ENCODE measurements at regions not wholly inside any gene's neighbourhood (a gene's known extent, or its start where the extent isn't known, plus 50 kb on each side); places are given as distances from the start of the nearest gene placed in this dataset.

DNA sequence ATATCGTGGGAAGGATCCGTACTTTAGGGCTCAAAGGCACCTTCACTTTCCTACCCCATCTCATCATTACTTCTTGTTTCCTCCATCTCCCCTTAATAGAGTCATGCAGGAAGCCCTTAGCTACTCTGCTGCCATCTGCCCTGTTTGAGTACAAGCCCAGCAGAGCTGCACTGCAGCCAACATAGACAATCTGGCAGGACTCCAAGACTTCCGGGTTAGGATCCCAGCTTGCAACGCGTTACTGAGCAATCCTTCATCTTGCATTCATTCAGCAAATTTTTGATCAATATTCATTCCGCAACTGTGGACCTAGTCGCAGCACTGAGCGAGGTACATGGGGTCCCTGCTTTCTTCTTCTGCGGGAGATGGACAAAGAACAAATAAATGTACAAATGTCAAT, 344.9 kb downstream of the BCOR start:
- Histone ChIP-seq H2BK20ac (ENCODE audit: low read depth, low read length, poor library complexity, severe bottlenecking) (no peak overlapping the region), H4K20me1 (ENCODE audit: control insufficient read depth, insufficient read depth, insufficient read length) (no peaks in the 10 kb centered on the region), H2BK12ac (ENCODE audit: insufficient read length, low read depth, low read length) (no peak overlapping the region), H3K23me2 (ENCODE audit: insufficient read length, low read depth, low read length, poor library complexity, severe bottlenecking) (no peaks in the 10 kb centered on the region), H2AK5ac (ENCODE audit: insufficient read length, low read length) (no peak overlapping the region), H3T11ph (ENCODE audit: low read length) (no peak overlapping the region), H3K56ac (ENCODE audit: insufficient read length, low read depth, low read length) (no peak overlapping the region), H2BK15ac (ENCODE audit: low read depth, low read length) (no peak overlapping the region), H2BK120ac (ENCODE audit: low read depth, low read length, poor library complexity, severe bottlenecking) (no peak overlapping the region), H3K4ac (ENCODE audit: low read depth, low read length) (no peak overlapping the region), H3K23ac (ENCODE audit: insufficient read length, low read depth, low read length) (no peak overlapping the region), H3K27me3 (ENCODE audit: insufficient read depth, low read length) (no peaks in the 10 kb centered on the region), H3K9me3 (ENCODE audit: control insufficient read depth, low read depth, low read length) (no peaks in the 10 kb centered on the region), H3K18ac (ENCODE audit: insufficient read length, low read depth, low read length) (no peak overlapping the region), H3K4me2 (ENCODE audit: insufficient read depth, insufficient read length, low read length) (no peak overlapping the region), H3K9ac (ENCODE audit: extremely low read depth, insufficient read length, low read length) (no peak overlapping the region), H4K5ac (ENCODE audit: insufficient read length, low read depth, low read length) (no peak overlapping the region), H2AFZ (ENCODE audit: low read length) (no peak overlapping the region), H3K4me1 (ENCODE audit: insufficient read depth, low read length) (no peaks in the 10 kb centered on the region; the same call in 1 of the 2 replicates), H3K14ac (ENCODE audit: insufficient read depth, low read length) (no peak overlapping the region), H3K79me2 (ENCODE audit: insufficient read depth, low read length) (no peaks in the 10 kb centered on the region), H4K8ac (replicated peaks; ENCODE audit: insufficient read length, low read depth, low read length) (no peak overlapping the region), H3K79me1 (ENCODE audit: insufficient read depth, low read depth, low read length, poor library complexity, severe bottlenecking) (no peaks in the 10 kb centered on the region), H3K27ac (ENCODE audit: insufficient read length, low read depth, low read length) (no peak overlapping the region), H4K91ac (ENCODE audit: insufficient read length, low read depth, low read length) (no peak overlapping the region), H2BK5ac (ENCODE audit: insufficient read length, low read length) (no peak overlapping the region)
- Mint-ChIP-seq H3K4me3 (no peak overlapping the region), H3K4me1 (peaks cover 7 to 10% of the 10 kb centered on the region in 2 experiments), H3K27ac (no peak overlapping the region), H3K36me3 (ENCODE audit: insufficient read depth in 1 of 3, low read depth in 3 of 3) (peaks cover 4 to 5% (median 5%) of the 10 kb centered on the region in 3 experiments; a peak in 5 of 7 replicates), H3K9me3 (peaks cover 60 to 67% of the 10 kb centered on the region in 2 experiments), H3K27me3 (ENCODE audit: low read depth) (peaks cover 2% of the 10 kb centered on the region)
- no CpG with 5 or more reads among the region's 9 CpGs for WGBS (ENCODE audit: extremely low coverage, insufficient read length, low lambda C conversion rate)
- TF ChIP-seq, protein P1, sequence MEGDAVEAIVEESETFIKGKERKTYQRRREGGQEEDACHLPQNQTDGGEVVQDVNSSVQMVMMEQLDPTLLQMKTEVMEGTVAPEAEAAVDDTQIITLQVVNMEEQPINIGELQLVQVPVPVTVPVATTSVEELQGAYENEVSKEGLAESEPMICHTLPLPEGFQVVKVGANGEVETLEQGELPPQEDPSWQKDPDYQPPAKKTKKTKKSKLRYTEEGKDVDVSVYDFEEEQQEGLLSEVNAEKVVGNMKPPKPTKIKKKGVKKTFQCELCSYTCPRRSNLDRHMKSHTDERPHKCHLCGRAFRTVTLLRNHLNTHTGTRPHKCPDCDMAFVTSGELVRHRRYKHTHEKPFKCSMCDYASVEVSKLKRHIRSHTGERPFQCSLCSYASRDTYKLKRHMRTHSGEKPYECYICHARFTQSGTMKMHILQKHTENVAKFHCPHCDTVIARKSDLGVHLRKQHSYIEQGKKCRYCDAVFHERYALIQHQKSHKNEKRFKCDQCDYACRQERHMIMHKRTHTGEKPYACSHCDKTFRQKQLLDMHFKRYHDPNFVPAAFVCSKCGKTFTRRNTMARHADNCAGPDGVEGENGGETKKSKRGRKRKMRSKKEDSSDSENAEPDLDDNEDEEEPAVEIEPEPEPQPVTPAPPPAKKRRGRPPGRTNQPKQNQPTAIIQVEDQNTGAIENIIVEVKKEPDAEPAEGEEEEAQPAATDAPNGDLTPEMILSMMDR (conservative IDR thresholded peaks at IDR 0.05), result no peak
- DNase-seq, result no peak

All from H9 (cell line).